ENCODE measurements at regions not wholly inside any gene's neighbourhood (a gene's known extent, or its start where the extent isn't known, plus 50 kb on each side); places are given as distances from the start of the nearest gene placed in this dataset.

- H4K20me1 ChIP-seq (ENCODE audit: insufficient read depth) = no peaks in the 10 kb centered on the region
- no peaks in the 10 kb centered on the region for H3K9me2 ChIP-seq (ENCODE audit: insufficient read depth)
- no peak for ATAC-seq
- H2AFZ ChIP-seq (ENCODE audit: low read depth, low read length, poor library complexity, severe bottlenecking) = no peak overlapping the region
- no peaks in the 10 kb centered on the region for H3K9me3 ChIP-seq (ENCODE audit: control insufficient read depth in 1 of 2, insufficient read depth in 1 of 2, low read depth in 1 of 2, low read length in 2 of 2)
- no peaks in the 10 kb centered on the region for H3K27me3 ChIP-seq (ENCODE audit: insufficient read depth, low read length)
- no peak overlapping the region for H3K4me3 ChIP-seq (replicated peaks in 1 of 2; ENCODE audit: low read depth in 1 of 2, low read length in 2 of 2)
- RAD21 ChIA-PET (ENCODE audit: low non-redundant PET in 1 of 2, low total read pairs in 2 of 2, uncharacterized antibody in 2 of 2, unreplicated experiment in 2 of 2) = no interaction called here
- H3K36me3 ChIP-seq (ENCODE audit: control insufficient read depth in 1 of 2, insufficient read depth in 2 of 2, low read length in 2 of 2) = no peaks in the 10 kb centered on the region
- no TSS peak for BruUV-seq (replicated peaks)
- DNase-seq (ENCODE audit: low read depth, low spot score) = no peak
- POLR2A ChIA-PET = no interaction called here
- H3K4me2 ChIP-seq (ENCODE audit: low read length) = no peak overlapping the region
- H3K4me1 ChIP-seq (ENCODE audit: control insufficient read depth in 1 of 2, insufficient read depth in 2 of 2, low read length in 2 of 2) = no peaks in the 10 kb centered on the region
- H3K79me2 ChIP-seq (ENCODE audit: insufficient read depth, low read length) = no peaks in the 10 kb centered on the region
- no peak for TF ChIP-seq JUND (IDR thresholded peaks at IDR 0.05)
- no peak overlapping the region for H3K27ac ChIP-seq (ENCODE audit: low read depth, low read length)
- H3K9ac ChIP-seq (ENCODE audit: low read length) = no peak overlapping the region
- intact Hi-C loops (cut with micrococcal nuclease) = no loop called here
- CTCF ChIA-PET = no interaction called here
Observed at GRCh38 chr3:101945980-101946379, 96.7 kb downstream of the NFKBIZ start.

DNA sequence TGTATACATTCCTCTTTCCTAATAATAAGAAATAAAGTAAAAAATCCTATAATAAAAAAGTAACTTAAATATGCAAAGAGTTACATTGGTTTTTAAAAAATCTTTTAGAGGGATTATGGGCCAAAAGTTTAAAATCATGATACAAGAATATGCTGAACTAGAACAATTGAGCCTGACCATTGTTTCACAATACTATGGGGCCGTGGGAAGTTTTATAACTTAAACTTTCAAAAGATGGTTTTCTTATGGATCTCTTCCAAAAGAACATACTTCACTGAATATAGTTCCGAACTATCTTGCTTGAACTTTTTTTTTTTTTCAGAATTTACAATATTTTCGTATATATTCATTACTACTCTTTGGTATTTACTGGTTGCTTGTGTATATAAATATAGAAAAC, 97.6 kb downstream of the NFKBIZ start:
- Histone ChIP-seq H3K9me2 (ENCODE audit: insufficient read depth) (no peaks in the 10 kb centered on the region), H3K4me1 (ENCODE audit: control insufficient read depth in 1 of 2, insufficient read depth in 2 of 2, low read length in 2 of 2) (no peaks in the 10 kb centered on the region), H3K9ac (ENCODE audit: low read length) (no peak overlapping the region), H3K4me2 (ENCODE audit: low read length) (no peak overlapping the region), H3K27me3 (ENCODE audit: insufficient read depth, low read length) (no peaks in the 10 kb centered on the region), H3K27ac (ENCODE audit: low read depth, low read length) (no peak overlapping the region), H3K9me3 (ENCODE audit: control insufficient read depth in 1 of 2, insufficient read depth in 1 of 2, low read depth in 1 of 2, low read length in 2 of 2) (no peaks in the 10 kb centered on the region), H4K20me1 (ENCODE audit: insufficient read depth) (no peaks in the 10 kb centered on the region), H2AFZ (ENCODE audit: low read depth, low read length, poor library complexity, severe bottlenecking) (no peak overlapping the region), H3K79me2 (ENCODE audit: insufficient read depth, low read length) (no peaks in the 10 kb centered on the region), H3K36me3 (ENCODE audit: control insufficient read depth in 1 of 2, insufficient read depth in 2 of 2, low read length in 2 of 2) (no peaks in the 10 kb centered on the region), H3K4me3 (replicated peaks in 1 of 2; ENCODE audit: low read depth in 1 of 2, low read length in 2 of 2) (no peak overlapping the region)
- CTCF ChIA-PET = no interaction called here
- TF ChIP-seq FOSL1 (IDR thresholded peaks at IDR 0.05; ENCODE audit: low read depth) (no peak), POLR2AphosphoS5 (IDR thresholded peaks at IDR 0.05; ENCODE audit: low read depth, low read length) (no peak), RAD21 (IDR thresholded peaks at IDR 0.05; ENCODE audit: low read depth) (no peak), MAX (IDR thresholded peaks at IDR 0.05) (no peak), ELF1 (IDR thresholded peaks at IDR 0.05; ENCODE audit: borderline replicate concordance, low read depth) (no peak), SIN3A (IDR thresholded peaks at IDR 0.05; ENCODE audit: low read depth) (no peak), EGR1 (IDR thresholded peaks at IDR 0.05; ENCODE audit: low read depth) (no peak), ZBTB33 (IDR thresholded peaks at IDR 0.05; ENCODE audit: extremely low read depth, insufficient replicate concordance, low read length) (no peak), SP1 (IDR thresholded peaks at IDR 0.05; ENCODE audit: low read depth) (no peak), EZH2phosphoT487 (IDR thresholded peaks at IDR 0.05; ENCODE audit: borderline replicate concordance) (no peak), TCF7L2 (IDR thresholded peaks at IDR 0.05; ENCODE audit: borderline replicate concordance, extremely low read depth, insufficient read depth, insufficient read length) (no peak), CBX3 (IDR thresholded peaks at IDR 0.05; ENCODE audit: low read depth) (no peak), YY1 (IDR thresholded peaks at IDR 0.05; ENCODE audit: extremely low read depth, insufficient replicate concordance, low read depth, low read length) (no peak), CTCF (IDR thresholded peaks at IDR 0.05 in 2 of 3, conservative IDR thresholded peaks at IDR 0.05 in 1 of 3; ENCODE audit: borderline replicate concordance in 1 of 3, insufficient read depth in 1 of 3, low read depth in 2 of 3, low read length in 2 of 3) (no peak), ZNF274 (IDR thresholded peaks at IDR 0.05; ENCODE audit: low read depth, low read length) (no peak), CEBPB (IDR thresholded peaks at IDR 0.05; ENCODE audit: low read depth) (no peak), EZH2 (IDR thresholded peaks at IDR 0.05) (no peak)
- TF ChIP-seq, protein P1, sequence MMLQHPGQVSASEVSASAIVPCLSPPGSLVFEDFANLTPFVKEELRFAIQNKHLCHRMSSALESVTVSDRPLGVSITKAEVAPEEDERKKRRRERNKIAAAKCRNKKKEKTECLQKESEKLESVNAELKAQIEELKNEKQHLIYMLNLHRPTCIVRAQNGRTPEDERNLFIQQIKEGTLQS (IDR thresholded peaks at IDR 0.05) = no peak
- intact Hi-C loops (cut with micrococcal nuclease) = no loop called here
- no peak for DNase-seq (ENCODE audit: low read depth, low spot score)
- no TSS peak for BruUV-seq (replicated peaks)
- no peak for ATAC-seq
- POLR2A ChIA-PET = no interaction called here
- RAD21 ChIA-PET (ENCODE audit: low non-redundant PET in 1 of 2, low total read pairs in 2 of 2, uncharacterized antibody in 2 of 2, unreplicated experiment in 2 of 2) = no interaction called here

Data from HCT116 (cell line).